Fibroblast of skin of back (primary cell): ENCODE measurements at regions not wholly inside any gene's neighbourhood (a gene's known extent, or its start where the extent isn't known, plus 50 kb on each side); places are given as distances from the start of the nearest gene placed in this dataset.
"Not testable (repeated sequence)": the region's sequence is repeated elsewhere in the genome, so short reads cannot be mapped to it uniquely, and the experiment has no call there.

Source experiments
- DNase-seq: peaks from one replicate; pipeline ENCODE4 v3.0.0-alpha.2; 2013

DNA sequence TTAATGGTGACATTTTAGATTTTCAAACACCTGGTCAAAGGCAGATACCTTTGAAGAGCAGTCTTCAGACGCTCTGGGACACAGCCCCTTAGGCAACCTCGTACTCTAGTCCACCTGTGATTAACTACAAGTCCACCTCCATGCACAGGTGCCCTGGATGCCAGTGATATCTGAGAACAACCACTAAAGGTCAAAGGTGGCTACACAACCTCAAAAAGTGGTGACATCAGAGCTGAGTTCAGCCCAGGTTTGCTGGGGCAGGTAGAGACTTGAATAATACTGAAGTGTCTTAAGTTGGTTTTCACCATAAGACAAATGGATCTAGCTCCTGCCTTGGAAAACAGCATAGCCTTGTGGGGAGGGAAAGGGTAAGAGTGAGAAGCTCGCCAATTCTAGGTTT, 143.4 kb upstream of the ADO start:
- DNase-seq = no peak

DNA sequence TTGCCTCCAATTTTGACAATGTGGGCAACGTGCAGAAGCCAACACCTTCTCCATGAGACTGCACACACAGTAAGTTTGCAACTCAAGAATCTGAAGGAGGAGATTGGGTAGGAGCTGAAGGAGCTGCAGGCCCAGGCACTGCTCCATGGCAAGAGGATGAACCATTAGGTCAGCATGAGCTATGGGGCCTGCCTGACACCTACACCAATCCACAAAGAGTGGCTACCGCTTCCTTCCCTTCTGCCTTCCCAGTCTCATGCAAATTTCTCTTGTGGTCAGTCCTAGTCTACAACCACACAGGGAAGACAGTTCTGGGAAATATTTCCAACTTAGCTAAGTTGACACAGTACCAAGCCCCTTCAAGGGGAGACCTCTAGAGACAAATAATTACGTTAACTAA, 142.0 kb upstream of the ADO start:
- DNase-seq = no peak

DNA sequence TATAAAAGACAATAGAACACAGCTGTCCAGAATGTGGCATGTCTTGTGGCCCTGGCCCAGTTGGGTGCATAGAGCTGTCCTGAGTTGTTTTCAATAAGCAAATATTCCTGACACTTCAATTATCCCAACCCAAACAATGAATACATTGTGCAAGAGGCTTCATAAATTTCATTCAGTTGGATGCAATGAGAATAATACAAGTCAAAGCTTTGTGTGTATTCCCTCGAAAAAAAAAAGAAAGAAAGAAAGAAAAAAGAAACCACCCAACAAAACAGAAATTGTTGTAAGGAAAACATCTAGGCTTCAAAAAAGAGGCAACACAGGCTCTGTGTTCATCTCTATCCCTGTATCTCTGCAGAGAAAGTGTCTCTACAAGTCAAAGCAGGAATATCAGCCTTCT, 138.7 kb upstream of the ADO start:
- DNase-seq = no peak

DNA sequence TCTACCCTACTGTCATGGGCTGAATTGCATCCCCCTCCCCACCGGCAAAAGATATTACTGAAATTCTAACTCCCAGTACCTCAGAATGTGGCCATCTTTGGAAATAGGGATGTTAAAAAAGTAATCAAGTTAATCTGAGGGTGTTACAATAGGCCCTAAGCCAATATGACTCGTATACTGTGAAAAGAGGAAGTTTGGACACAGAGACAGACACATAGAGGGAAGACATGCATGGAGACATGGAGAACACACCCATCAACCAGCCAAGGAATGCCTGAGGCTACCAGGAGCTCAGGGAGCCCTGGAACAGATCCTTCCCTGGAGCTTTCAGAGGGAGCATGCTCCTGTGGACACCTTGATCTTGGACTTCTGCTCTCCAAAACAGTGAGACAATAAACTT, 138.2 kb upstream of the ADO start:
- DNase-seq = no peak

DNA sequence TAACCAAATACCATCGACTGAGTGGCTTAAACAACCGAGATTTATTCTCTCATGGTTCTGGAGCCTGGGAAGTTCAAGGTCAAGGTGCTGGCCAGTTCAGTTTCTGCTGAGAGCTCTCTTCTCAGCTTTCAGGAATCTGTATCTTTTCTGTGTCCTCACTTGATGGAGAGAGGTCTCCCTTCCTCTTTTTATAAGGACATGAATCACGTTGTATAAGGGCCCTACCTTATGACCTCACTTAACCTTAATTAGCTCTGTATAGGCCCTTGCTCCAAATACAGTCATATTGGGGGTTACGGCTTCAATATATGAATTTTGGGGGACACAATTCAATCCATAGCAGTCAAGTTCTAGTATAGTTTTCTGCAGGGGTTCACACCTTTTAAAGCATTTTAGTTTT, 135.2 kb upstream of the ADO start:
- DNase-seq = no peak

DNA sequence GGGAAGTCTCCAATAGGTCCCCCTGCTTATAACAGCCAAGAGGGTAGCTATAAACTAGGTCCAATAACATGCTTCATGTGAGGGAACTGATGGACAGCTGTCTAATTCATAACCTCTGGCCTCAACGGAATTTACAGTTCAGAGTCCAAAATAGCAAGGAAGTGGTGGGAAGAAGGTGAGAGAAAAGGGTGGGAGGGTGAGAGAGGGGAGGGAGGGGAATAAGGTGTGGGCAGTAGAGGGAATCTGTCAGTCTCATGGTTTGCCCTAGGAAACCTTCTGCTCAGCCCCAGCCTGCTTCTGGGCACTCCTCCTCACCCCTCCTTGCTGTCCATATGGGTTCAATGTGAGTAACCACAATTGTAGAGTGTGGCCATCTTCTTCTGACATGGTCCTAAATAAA, 133.4 kb upstream of the ADO start:
- DNase-seq = no peak

DNA sequence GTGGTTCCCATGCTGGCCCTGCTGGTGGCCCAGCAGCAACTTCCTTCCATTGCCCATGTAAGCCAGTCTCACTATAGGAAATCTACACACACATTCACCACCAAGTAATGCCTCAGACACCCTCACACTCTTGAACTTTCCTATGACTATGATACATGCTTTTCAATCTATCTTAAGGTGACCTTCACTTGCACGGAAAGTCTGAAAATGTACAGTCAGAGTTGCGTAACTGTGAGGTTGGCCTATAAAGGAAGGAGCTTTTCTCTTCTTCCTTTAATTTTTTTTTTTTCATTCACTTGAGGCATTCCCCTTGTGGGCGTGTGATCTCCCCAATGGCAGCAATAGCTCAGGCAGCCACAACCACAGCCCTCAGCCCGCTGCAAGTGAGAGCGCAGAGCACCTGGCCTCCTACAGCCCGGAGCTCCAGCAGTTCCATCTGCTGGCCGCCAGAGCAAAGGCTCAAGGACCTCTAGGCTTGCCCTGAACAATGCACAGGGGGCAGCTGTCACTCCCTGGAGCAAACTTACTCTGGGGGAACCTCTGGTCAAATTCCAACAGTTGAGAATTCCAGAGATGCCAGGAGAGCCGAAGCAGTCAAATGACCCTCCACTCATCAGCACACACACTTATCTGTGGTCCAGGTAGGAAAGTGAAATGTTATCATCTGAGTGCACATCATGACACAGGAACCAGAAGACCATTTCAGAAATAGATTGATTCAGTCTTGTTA, 123.1 kb upstream of the ADO start:
- no peak for DNase-seq

DNA sequence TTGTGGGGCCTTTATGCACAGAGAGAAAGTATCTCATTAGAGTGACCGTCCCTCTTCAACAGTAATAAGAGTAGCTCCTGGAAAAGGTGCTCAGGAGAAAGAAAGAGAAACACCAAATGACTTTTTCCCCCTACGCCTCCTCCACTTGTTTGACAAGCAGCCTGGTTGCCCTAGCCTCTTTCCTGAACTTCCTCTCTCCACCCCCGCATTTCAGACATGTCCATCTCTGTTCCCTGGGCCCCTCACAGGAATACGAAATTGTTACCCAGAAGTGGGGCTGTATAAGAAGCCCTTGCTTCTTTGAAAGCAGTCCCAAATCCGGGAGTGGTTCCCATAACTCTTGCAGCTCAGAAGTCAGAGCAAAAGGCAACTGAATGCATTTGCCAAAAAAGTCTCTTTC, 119.6 kb upstream of the ADO start:
- DNase-seq = no peak

DNA sequence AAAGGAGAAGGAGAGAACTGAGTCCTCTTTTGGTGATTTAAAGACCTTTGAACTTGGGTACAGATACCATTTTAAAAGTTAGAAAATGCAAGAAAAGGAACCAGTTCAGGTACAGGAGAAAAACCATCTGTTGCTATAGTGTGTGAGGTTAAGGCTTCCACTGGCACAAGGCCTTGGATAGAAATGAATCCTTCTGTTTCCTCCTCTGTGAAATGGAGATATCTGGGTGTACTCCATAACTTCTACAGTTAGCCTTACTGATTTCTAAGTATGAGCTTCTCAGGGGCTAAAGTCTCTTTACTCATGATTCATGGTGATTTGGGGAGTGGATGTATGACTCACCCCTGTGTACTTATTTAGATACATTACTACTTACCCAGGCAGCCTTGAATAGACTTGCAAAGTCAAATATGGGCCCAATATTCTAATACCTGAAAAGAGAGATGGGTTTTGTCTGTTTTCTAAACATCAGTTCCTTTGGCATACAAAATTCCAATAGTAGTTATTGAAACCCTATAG, 117.2 kb upstream of the ADO start:
- peak; percentile 44 for DNase-seq

DNA sequence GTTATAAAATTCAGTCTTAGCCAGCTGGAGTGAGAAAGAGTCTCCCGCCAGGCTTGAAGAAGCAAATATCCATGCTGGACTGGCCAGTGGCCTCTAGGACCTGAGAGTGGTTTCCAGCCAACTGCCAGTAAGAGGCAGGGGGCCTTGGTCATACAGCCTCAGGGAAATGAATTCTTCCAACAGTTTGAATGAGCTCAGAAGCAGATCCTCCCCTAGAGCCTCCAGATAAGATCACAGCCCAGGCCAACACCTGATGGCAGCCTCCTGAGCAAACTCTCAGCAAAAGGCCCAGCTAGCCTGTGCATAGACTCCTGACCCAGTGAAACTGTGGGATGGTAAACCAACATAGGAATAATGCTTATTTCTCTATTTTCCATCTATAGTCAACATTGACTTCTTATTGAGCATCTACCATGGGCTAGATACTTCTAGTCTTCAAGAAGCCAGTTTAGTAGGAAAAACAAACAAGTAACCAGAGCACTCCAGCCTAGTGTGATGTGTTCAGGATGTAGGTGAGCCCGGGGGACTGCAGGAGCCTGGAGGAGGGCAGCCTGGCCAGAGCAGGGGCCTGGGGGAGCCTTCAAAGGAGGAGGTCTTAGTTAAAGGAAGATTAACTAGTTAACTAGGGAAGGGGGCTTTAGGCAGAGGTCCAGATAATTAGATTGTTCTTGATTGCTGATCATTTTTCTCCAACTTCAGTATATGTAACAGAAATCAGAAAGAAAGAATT, 115.4 kb upstream of the ADO start:
- DNase-seq = no peak

DNA sequence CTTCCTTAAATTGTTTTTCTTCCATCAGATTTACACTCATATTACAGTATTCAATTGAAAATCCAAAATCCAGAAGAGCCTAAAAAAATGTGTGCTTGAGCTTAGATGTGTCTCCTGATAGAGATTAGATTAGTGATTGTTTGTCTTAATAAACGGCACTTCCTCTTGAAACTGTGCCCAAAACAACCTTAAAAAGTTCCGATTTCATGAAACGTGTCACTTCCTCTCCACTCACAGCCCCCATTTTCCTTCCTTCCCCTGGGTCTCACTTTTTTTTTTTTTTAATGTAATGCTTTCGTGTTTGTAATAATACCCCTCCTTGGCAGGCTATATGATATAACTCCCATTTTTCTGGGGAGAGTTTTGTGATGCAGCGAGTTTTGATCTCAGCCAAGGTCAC, 114.8 kb upstream of the ADO start:
- no peak for DNase-seq

DNA sequence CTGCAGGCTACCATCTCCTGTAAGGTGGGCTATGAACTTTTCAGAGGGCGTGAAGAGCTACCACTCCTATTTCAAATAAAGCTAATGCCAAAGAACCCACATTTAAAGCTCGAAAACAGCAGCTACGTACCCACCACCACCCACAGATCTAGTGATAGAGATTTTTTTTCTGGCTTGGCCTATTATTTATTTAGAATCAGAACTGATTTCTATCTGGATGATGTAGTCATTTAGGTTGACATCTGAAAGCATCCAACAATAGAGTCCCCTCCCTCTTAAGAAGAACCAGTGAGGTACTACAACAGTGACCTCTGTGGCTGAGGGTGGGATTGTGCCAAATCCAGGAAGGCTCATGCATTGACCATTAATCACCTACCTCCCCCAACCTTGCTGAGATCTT, 113.8 kb upstream of the ADO start:
- peak; percentile 6 for DNase-seq

DNA sequence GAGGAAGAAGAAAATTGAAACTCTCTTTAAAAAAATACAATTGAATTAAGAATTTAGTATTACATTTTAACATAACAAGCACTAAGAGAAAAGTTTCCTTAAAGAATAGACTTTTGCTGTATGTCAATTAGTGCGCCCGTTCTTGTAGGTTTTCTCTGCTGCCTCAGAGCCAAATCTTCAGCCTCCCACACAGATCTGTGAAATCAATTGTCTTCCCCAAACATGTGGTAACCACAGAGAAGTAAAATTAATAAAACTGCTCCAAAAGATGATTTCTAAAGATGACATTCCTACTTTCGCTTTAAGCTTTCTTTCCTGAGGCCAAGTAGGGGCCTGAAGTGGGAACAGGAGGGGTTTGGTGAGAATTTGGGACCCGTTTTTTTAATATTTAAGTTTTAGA, 113.2 kb upstream of the ADO start:
- no peak for DNase-seq

DNA sequence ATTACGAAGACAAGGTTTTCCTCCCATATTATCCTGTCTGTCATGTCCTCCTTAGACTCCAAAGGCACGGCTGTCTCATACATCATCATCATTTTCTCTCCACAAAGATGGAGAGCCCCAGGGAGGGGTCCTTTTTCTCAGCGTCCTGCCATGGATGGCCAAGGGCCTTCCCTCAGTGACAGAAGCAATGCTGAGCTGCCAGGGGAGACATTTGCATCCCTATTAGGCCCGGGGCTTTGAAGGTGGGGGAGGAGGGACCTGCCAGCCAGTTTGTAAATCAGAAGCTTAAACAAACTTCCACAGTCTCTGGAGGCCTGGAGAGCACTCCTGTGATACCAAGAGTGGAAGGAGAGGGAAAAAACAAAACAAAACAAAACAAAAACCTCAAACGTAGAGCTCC, 112.4 kb upstream of the ADO start:
- no peak for DNase-seq

DNA sequence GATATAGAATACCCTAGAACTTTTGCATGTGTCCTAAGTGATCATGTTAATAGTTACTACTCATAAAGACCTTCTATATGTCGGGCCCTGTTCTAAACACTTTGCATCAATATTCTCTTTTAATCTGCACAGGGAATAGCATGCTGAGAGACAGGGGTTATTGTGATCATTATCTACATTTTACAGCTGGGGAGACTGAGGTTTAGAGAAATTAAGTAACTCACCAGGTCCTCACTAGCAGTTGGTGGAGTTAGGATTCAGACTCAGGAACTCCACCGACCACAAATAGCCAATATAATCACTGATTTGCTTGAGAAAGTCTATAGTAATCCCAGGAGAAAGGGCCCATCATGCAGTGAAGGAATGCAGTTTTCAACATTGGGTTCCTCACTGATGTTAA, 111.2 kb upstream of the ADO start:
- DNase-seq = no peak

DNA sequence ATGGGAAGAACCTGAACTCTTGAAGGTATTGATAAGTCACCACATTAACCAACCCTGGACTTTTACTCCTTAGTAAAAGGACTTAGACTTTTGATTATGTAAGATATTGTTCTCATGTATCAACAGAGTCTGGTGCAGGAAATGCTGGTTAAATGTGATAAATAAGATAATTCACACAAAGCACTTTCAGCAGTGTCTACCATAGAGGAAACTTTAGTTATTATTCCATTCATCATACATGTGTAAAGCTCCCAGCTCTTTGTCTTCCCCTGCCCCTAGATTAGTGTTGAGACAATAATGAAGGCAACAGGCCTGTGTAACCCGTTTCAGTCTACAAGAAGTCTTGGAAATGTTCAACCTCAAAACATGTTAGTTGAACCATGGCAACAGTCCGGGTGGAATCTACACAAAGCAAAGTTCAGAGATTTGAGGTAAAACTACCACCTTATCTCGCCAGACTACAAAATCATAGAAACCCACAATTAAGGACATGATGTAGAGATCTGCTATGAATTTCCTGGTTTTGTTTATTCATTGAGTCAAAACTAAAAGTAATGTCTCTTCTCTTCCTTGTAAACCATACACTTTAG, 109.9 kb upstream of the ADO start:
- no peak for DNase-seq

DNA sequence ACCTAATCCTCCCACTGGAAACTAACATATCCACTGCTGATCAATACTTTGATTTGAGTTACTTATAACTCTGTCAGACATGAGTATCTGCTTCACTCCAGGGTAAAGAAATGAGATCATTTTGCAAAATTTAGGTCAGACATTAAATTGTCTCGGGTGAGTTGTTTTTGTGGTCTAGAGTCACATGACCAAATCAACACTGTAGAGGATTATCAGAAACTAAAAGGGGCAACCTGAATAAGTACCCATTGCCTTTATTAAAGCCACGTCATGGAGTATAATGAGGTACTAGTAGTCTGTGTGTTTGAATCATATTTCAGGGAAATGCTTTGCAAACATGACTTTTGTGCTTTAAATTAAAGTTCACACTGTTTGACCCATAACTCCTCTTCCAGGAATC, 107.7 kb upstream of the ADO start:
- no peak for DNase-seq

DNA sequence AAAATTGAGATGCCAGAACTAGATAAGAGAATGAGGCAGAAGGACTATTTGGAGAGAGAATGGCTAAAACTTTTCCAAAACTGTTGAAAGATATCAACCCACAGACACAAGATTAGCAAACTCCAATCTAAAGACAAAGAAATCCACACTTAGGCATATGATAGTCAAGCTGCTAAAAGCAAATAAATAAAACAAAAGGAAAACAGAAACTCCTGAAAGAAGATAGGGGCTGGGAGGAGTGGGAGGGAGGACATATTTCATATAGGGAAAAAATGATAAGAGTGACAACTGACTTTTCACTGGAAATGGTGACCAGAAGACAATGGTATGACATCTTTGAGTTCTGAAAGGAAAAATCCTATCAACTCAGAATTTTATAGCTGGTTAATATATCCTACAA, 105.4 kb upstream of the ADO start:
- DNase-seq = no peak

DNA sequence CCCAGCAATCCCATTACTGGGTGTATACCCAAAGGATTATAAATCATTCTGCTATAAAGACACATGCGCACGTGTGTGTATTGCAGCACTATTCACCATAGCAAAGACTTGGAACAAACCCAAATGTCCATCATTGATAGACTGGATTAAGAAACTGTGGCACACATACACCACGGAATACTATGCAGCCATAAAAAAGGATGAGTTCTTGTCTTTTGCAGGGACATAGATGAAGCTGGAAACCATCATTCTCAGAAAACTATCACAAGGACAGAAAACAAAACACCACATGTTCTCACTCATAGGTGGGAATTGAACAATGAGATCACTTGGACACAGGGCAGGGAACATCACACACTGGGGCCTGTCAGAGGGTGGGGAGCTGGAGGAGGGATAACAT, 100.4 kb upstream of the ADO start:
- not testable (repeated sequence) for DNase-seq

DNA sequence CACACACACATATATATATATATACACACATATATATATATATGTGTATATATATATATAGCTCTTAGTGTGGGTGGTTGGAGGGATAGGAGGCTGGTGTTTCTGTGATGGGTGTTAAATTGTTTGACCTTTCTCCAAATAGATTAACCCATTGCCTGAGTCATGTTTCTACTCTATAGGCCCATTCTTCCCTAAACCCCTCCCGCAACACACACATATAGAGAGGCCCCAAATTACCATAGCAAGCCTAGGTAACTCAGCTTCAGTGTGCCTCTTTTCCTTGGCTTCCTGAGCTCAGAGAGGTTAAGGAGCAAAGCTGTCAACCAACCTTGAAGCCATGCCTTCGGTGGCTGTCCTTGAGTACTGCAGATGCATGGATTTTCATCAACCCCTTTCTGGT, 98.7 kb upstream of the ADO start:
- DNase-seq = no peak

DNA sequence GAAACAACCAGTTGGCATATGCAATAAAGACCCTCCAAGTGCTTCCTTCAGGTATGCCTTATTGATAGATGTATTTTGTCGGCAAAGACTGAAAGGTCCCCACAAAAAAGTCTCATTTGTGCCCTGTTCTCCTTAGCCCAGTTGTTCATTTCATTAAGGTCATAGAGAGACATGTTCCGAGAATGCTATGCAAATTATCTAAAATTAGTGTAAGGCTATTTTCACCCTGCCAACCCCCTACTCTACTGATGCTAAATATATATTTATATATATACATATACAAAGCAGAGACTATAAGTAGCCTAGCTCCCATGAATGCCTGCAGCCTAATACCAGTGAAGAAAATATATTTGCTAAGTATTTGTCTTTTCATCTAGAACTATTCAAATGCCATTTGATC, 96.7 kb upstream of the ADO start:
- no peak for DNase-seq

DNA sequence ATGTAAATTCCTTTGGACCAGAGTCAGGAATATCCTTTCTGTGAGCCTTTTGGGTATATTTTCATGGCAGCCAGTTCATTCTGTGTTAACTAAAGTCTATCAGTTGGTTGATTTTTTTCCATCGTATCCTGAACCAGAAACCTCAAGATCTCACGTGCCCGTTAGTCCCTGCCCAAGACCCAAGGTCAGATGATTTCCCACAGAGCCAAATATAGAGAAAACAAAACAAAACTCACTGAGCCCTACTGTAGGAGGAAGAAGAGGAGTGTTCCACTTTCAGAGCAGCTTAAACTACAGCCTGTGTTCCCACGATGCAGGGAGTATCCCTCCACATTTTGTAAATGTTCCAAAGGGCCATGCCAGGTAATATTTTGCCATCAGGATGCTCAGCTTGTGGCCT, 96.0 kb upstream of the ADO start:
- DNase-seq = no peak

DNA sequence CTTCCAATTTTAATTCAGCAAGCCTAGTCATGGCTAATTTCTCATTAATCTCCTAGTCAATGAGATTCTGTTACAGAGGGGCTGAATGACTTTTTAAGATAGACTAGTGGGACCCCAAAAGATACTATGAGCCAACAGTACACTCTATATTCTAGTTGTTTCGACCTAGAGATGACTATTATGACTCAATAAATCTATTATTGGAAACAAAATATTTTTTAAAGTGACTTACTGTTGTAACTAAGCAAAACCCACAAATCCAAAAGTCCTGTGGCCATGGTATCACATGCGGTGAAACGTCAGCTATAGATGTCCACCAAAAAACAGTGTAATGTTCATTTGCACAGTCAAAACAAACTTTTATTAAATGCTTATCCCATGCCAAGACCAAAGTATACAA, 95.3 kb upstream of the ADO start:
- no peak for DNase-seq

DNA sequence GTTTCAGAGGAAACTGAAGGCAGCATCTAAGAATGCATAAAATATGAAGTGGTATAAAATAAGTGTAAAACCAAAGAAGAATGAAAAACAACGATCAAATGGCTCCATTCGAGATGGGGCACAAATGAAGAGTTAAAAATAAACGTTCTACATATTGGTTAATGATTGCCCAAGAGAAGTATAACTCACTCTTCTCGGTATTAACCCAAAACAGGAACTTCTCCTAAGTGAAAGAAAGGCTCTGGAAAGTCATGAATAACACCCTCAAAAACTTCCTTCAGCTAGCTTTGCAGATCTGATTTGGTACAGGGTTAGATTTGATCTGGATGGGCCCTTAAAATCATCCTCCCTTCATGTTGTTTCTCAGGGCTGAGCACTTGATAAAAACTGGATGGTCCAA, 94.3 kb upstream of the ADO start:
- DNase-seq = no peak
